ENCODE measurements at regions not wholly inside any gene's neighbourhood (a gene's known extent, or its start where the extent isn't known, plus 50 kb on each side); places are given as distances from the start of the nearest gene placed in this dataset.
A peak's percentile ranks its signal among the peaks of the same experiment; 100 is the strongest.

DNA sequence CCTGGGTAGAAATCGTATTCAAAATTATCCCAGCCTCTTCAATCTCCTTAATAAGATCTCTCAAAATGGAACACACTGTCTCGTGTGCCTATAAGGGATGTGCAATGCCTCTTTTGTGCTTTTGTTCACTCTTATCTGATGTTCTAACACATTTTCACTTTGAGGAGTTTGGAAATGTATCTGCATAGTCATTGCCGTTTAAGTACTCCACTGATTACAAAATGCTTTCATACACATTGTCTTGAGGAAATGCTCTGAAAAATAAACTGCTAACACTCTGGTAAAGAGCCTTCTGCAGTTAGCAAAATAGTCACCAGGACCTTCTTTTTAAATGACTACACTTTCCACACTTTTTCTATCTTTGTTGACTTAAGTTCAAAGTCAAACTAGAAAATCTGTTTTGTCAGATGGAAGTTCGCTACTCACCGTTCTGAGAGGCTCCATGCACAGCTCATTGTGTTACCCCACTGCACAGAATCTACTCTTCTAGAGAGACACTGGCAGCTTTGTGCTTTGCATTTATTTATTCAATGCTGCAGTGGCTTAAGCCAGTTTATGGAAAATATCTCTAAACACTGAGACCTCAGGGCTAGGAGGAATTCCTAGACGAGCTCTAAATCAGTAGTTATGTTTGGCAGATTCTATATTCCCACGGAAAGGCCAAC is 159.0 kb downstream of the CHIC2 start:
- TF ChIP-seq, protein P1, sequence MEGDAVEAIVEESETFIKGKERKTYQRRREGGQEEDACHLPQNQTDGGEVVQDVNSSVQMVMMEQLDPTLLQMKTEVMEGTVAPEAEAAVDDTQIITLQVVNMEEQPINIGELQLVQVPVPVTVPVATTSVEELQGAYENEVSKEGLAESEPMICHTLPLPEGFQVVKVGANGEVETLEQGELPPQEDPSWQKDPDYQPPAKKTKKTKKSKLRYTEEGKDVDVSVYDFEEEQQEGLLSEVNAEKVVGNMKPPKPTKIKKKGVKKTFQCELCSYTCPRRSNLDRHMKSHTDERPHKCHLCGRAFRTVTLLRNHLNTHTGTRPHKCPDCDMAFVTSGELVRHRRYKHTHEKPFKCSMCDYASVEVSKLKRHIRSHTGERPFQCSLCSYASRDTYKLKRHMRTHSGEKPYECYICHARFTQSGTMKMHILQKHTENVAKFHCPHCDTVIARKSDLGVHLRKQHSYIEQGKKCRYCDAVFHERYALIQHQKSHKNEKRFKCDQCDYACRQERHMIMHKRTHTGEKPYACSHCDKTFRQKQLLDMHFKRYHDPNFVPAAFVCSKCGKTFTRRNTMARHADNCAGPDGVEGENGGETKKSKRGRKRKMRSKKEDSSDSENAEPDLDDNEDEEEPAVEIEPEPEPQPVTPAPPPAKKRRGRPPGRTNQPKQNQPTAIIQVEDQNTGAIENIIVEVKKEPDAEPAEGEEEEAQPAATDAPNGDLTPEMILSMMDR (IDR thresholded peaks at IDR 0.05; ENCODE audit: low read depth, low read length, missing control alignments) = no peak
- H3K4me3 ChIP-seq (replicated peaks; ENCODE audit: low read depth, low read length) = no peak overlapping the region
- DNase-seq (ENCODE audit: extremely low read depth, low read depth) = no peak

- no peak overlapping the region for H3K4me3 ChIP-seq (replicated peaks; ENCODE audit: low read depth, low read length)
- TF ChIP-seq, protein P1 (IDR thresholded peaks at IDR 0.05; ENCODE audit: low read depth, low read length, missing control alignments) = no peak
- DNase-seq (ENCODE audit: extremely low read depth, low read depth) = no peak
Observed at GRCh38 chr4:53902786-53903185, 161.6 kb downstream of the CHIC2 start.

- no peak overlapping the region for H3K4me3 ChIP-seq (replicated peaks; ENCODE audit: low read depth, low read length)
- TF ChIP-seq, protein P1 (IDR thresholded peaks at IDR 0.05; ENCODE audit: low read depth, low read length, missing control alignments) = no peak
- DNase-seq (ENCODE audit: extremely low read depth, low read depth) = no peak
Observed at GRCh38 chr4:53900271-53900649, 164.1 kb downstream of the CHIC2 start.

- H3K4me3 ChIP-seq (replicated peaks; ENCODE audit: low read depth, low read length) = no peak overlapping the region
- DNase-seq (ENCODE audit: extremely low read depth, low read depth) = peak; percentile 78
Observed at GRCh38 chr4:53899586-53900270, 164.7 kb downstream of the CHIC2 start.

GRCh38 chr4:53895137-53895536 is 169.3 kb downstream of the CHIC2 start:
- no peak for DNase-seq (ENCODE audit: extremely low read depth, low read depth)
- TF ChIP-seq, protein P1 (IDR thresholded peaks at IDR 0.05; ENCODE audit: low read depth, low read length, missing control alignments) = no peak
- no peak overlapping the region for H3K4me3 ChIP-seq (replicated peaks; ENCODE audit: low read depth, low read length)

More at GRCh38 chr4:53899586-53900270, 164.7 kb downstream of the CHIC2 start:
- TF ChIP-seq, protein P1 (IDR thresholded peaks at IDR 0.05; ENCODE audit: low read depth, low read length, missing control alignments) = no peak

DNA sequence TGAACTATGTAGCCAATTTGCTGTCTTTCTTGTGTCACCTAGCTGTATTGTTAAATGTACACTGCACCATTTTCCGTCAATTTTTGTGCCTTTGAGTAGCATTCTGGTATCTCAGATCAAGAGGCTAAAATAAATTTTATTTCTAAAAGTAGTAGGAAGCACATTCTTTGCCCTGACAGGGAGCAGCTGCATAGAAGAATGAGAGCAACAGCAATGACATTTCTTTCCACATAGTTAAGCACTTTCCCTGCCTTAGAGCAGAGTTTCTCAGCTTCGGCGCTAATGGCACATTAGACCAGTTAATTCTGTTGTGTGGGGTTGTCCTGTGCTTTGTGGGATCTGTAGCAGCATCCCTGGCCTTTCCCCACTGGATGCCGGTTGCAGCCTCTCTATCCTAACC is 173.9 kb downstream of the CHIC2 start:
- TF ChIP-seq, protein P1 (IDR thresholded peaks at IDR 0.05; ENCODE audit: low read depth, low read length, missing control alignments) = no peak
- no peak overlapping the region for H3K4me3 ChIP-seq (replicated peaks; ENCODE audit: low read depth, low read length)
- no peak for DNase-seq (ENCODE audit: extremely low read depth, low read depth)
